Progenitor cell of endocrine pancreas (in vitro differentiated cells): ENCODE measurements at regions not wholly inside any gene's neighbourhood (a gene's known extent, or its start where the extent isn't known, plus 50 kb on each side); places are given as distances from the start of the nearest gene placed in this dataset.

Experiments
- DNase-seq: peaks from one replicate; pipeline ENCODE4 v3.0.0; 2021; ENCODE audit warnings: low spot score; ENCODE audit not compliant: unreplicated experiment
- H3K27ac Mint-ChIP-seq: 2 replicates; pipeline ENCODE4 v1.8.0; 2021; ENCODE audit warnings: mild to moderate bottlenecking, moderate library complexity, mixed read lengths
- H3K27me3 Mint-ChIP-seq: 2 replicates; pipeline ENCODE4 v1.8.0; 2021; ENCODE audit warnings: mixed read lengths
- H3K36me3 Mint-ChIP-seq: 2 replicates; pipeline ENCODE4 v1.8.0; 2022; ENCODE audit warnings: mixed read lengths; ENCODE audit not compliant: insufficient read depth
- H3K4me1 Mint-ChIP-seq: 2 replicates; pipeline ENCODE4 v1.8.0; 2021; ENCODE audit warnings: low read depth, mixed read lengths
- H3K4me3 Mint-ChIP-seq: 2 replicates; pipeline ENCODE4 v1.8.0; 2021; ENCODE audit warnings: low read depth, mild to moderate bottlenecking, moderate library complexity, mixed read lengths
- H3K9me3 Mint-ChIP-seq: 2 replicates; pipeline ENCODE4 v1.8.0; 2021; ENCODE audit warnings: low read depth, mixed read lengths
- CTCF ChIP-seq: fragments of 200-600 bp; sonication (generic); IDR thresholded peaks from one replicate; pipeline ENCODE4 v1.5.0; 2021; ENCODE audit warnings: antibody characterized with exemption, mild to moderate bottlenecking; ENCODE audit not compliant: unreplicated experiment

GRCh38 chr3:117016378-117016777 is 306.8 kb downstream of the TUSC7 start:
- TF ChIP-seq CTCF = no peak
- Mint-ChIP-seq H3K9me3 (peaks cover 2% of the 10 kb centered on the region), H3K27ac (no peak overlapping the region), H3K4me1 (peaks cover 9% of the 10 kb centered on the region), H3K36me3 (no peaks in the 10 kb centered on the region), H3K4me3 (no peak overlapping the region), H3K27me3 (peaks cover 6% of the 10 kb centered on the region)
- DNase-seq = no peak

- H3K36me3 Mint-ChIP-seq = no peaks in the 10 kb centered on the region
- H3K27me3 Mint-ChIP-seq = peaks cover 6% of the 10 kb centered on the region
- no peak overlapping the region for H3K27ac Mint-ChIP-seq
- H3K9me3 Mint-ChIP-seq = no peaks in the 10 kb centered on the region
- TF ChIP-seq CTCF = no peak
- peaks cover 9% of the 10 kb centered on the region for H3K4me1 Mint-ChIP-seq
- DNase-seq = no peak
- no peak overlapping the region for H3K4me3 Mint-ChIP-seq
Measured at GRCh38 chr3:117017135-117017894, 307.7 kb downstream of the TUSC7 start.

- H3K36me3 Mint-ChIP-seq = no peaks in the 10 kb centered on the region
- DNase-seq = no peak
- H3K27ac Mint-ChIP-seq = no peak overlapping the region
- no peaks in the 10 kb centered on the region for H3K9me3 Mint-ChIP-seq
- H3K27me3 Mint-ChIP-seq = peaks cover 6% of the 10 kb centered on the region
- H3K4me3 Mint-ChIP-seq = no peak overlapping the region
- H3K4me1 Mint-ChIP-seq = peaks cover 9% of the 10 kb centered on the region
- no peak for TF ChIP-seq CTCF
Measured at GRCh38 chr3:117018655-117019054, 309.1 kb downstream of the TUSC7 start.

- Mint-ChIP-seq H3K4me1 (peaks cover 9% of the 10 kb centered on the region), H3K4me3 (no peak overlapping the region), H3K27ac (no peak overlapping the region), H3K27me3 (peaks cover 6% of the 10 kb centered on the region), H3K9me3 (no peaks in the 10 kb centered on the region), H3K36me3 (no peaks in the 10 kb centered on the region)
- TF ChIP-seq CTCF = peak; percentile 87
- DNase-seq = peak; percentile 48
Measured at GRCh38 chr3:117019082-117019713, 309.6 kb downstream of the TUSC7 start.

- H3K27me3 Mint-ChIP-seq = no peaks in the 10 kb centered on the region
- no peak overlapping the region for H3K4me3 Mint-ChIP-seq
- no peak for TF ChIP-seq CTCF
- H3K36me3 Mint-ChIP-seq = peaks cover 2% of the 10 kb centered on the region
- H3K9me3 Mint-ChIP-seq = peaks cover 11% of the 10 kb centered on the region
- no peaks in the 10 kb centered on the region for H3K4me1 Mint-ChIP-seq
- H3K27ac Mint-ChIP-seq = no peak overlapping the region
- DNase-seq = no peak
Measured at GRCh38 chr3:117026401-117026800, 316.8 kb downstream of the TUSC7 start.
